ENCODE measurements at regions not wholly inside any gene's neighbourhood (a gene's known extent, or its start where the extent isn't known, plus 50 kb on each side); places are given as distances from the start of the nearest gene placed in this dataset.

GRCh38 chr15:69700380-69700779, 247.8 kb downstream of the RPLP1 start:
- no peak for TF ChIP-seq POLR2A (IDR thresholded peaks at IDR 0.05)
- TF ChIP-seq POLR2AphosphoS5 (IDR thresholded peaks at IDR 0.05): no peak
